Endothelial cell of umbilical vein (primary cell): ENCODE measurements at regions not wholly inside any gene's neighbourhood (a gene's known extent, or its start where the extent isn't known, plus 50 kb on each side); places are given as distances from the start of the nearest gene placed in this dataset.

Source experiments
- BruUV-seq: library from RNA; stranded (reverse); fragments of 400-500 nt; replicated peaks from 2 replicates; lab custom pipeline; 2021; lab: Mats Ljungman, UMichigan
- CTCF ChIA-PET: fragments of 300-600, 350-600 bp; sonication (Branson Sonifier 250); formaldehyde crosslinking; loops from one replicate; lab custom pipeline; 2021; ENCODE audit warnings: antibody characterized with exemption, inconsistent platforms; lab: Charles Lee
- POLR2A ChIA-PET: fragments of 300-600, 350-600 bp; sonication (Branson Sonifier 250); formaldehyde crosslinking; loops from one replicate; lab custom pipeline; 2021; ENCODE audit warnings: antibody characterized with exemption, inconsistent platforms; lab: Charles Lee
- DNase-seq: peaks from one replicate; pipeline ENCODE4 v3.0.0-alpha.2; 2011; ENCODE audit warnings: low read depth, low spot score
- FAIRE-seq: peaks from 2 replicates; lab custom pipeline; 2011; peaks lifted over from hg19 to GRCh38; lab: Jason Lieb, UNC
- H2AFZ ChIP-seq: 2 replicates; pipeline ENCODE4 v1.6.0; 2012; ENCODE audit warnings: low read depth, low read length, control low read depth, inconsistent platforms
- H3K27ac ChIP-seq: 2 replicates; pipeline ENCODE4 v1.5.1; 2011; ENCODE audit warnings: low read depth, mild to moderate bottlenecking, control low read depth, low read length, moderate library complexity; ENCODE audit not compliant: insufficient read depth
- H3K27me3 ChIP-seq, 2 experiments: 2 replicates each; pipeline versions ENCODE4 v1.6.0 to v1.6.1; 2011; ENCODE audit warnings: low read length in 2 of 2, mixed read lengths in 1 of 2; ENCODE audit not compliant: control insufficient read depth in 2 of 2, insufficient read depth in 2 of 2
- H3K36me3 ChIP-seq, 2 experiments: 2 replicates in 1 of 2; 3 replicates in 1 of 2; pipeline ENCODE4 v1.5.1; 2011; ENCODE audit warnings: low read length in 2 of 2, mild to moderate bottlenecking in 1 of 2, moderate library complexity in 1 of 2; ENCODE audit not compliant: control insufficient read depth in 2 of 2, insufficient read depth in 2 of 2; ENCODE audit errors: extremely low read depth in 1 of 2
- H3K4me1 ChIP-seq: 3 replicates; pipeline ENCODE4 v1.5.1; 2011; ENCODE audit warnings: mild to moderate bottlenecking, low read length; ENCODE audit not compliant: control insufficient read depth, insufficient read depth; ENCODE audit errors: extremely low read depth
- H3K4me2 ChIP-seq: 2 replicates; pipeline ENCODE4 v1.6.1; 2011; ENCODE audit warnings: low read length, control low read depth, mixed read lengths; ENCODE audit not compliant: insufficient read depth
- H3K4me3 ChIP-seq, 3 experiments: fragments of 200-600 bp in 1 of 3; sonication (generic), shearing (Covaris generic) in 1 of 3; replicated peaks in 1 of 3; 2 replicates each; pipeline ENCODE4 v1.5.1; 2011 to 2016; ENCODE audit warnings: control low read depth in 3 of 3, low read length in 3 of 3, mild to moderate bottlenecking in 2 of 3, inconsistent platforms in 1 of 3, low read depth in 1 of 3, moderate library complexity in 1 of 3; ENCODE audit not compliant: insufficient read depth in 1 of 3
- H3K79me2 ChIP-seq: 2 replicates; pipeline ENCODE4 v1.6.0; 2012; ENCODE audit warnings: low read length, inconsistent platforms; ENCODE audit not compliant: control insufficient read depth, insufficient read depth
- H3K9ac ChIP-seq: replicated peaks from 2 replicates; pipeline ENCODE3; 2011; ENCODE audit warnings: low read length, control low read depth; ENCODE audit not compliant: insufficient read depth; ENCODE audit errors: extremely low read depth
- H3K9me1 ChIP-seq: replicated peaks from 3 replicates; pipeline ENCODE4 v1.6.0; 2011; ENCODE audit warnings: mild to moderate bottlenecking, low read length; ENCODE audit not compliant: control insufficient read depth, insufficient read depth; ENCODE audit errors: extremely low read depth
- H3K9me3 ChIP-seq: replicated peaks from 2 replicates; pipeline ENCODE4 v1.5.1; 2012; ENCODE audit warnings: low read length, inconsistent platforms; ENCODE audit not compliant: control insufficient read depth, insufficient read depth
- H4K20me1 ChIP-seq: replicated peaks from 2 replicates; pipeline ENCODE3; 2011; ENCODE audit warnings: mild to moderate bottlenecking, low read length; ENCODE audit not compliant: control insufficient read depth, insufficient read depth; ENCODE audit errors: extremely low read depth
- EZH2 ChIP-seq: IDR thresholded peaks from 2 replicates; pipeline ENCODE4 v1.6.1; 2012; ENCODE audit warnings: borderline replicate concordance, low read depth, mild to moderate bottlenecking, moderate library complexity, low read length, inconsistent platforms; ENCODE audit not compliant: severe bottlenecking
- FOS ChIP-seq: IDR thresholded peaks from 2 replicates; pipeline ENCODE4 v1.6.1; 2011; ENCODE audit warnings: mild to moderate bottlenecking, low read length, moderate library complexity, borderline replicate concordance; ENCODE audit not compliant: insufficient read depth
- GATA2 ChIP-seq: IDR thresholded peaks from 2 replicates; pipeline ENCODE4 v1.7.0; 2011; ENCODE audit warnings: low read depth, mild to moderate bottlenecking, moderate library complexity, mixed read lengths, low read length; ENCODE audit not compliant: insufficient read length, insufficient read depth
- JUN ChIP-seq: IDR thresholded peaks from 2 replicates; pipeline ENCODE4 v1.6.1; 2011; ENCODE audit warnings: borderline replicate concordance, low read depth; ENCODE audit not compliant: insufficient read length, insufficient read depth
- MYC ChIP-seq: IDR thresholded peaks from one replicate; pipeline ENCODE4 v1.6.1; 2011; ENCODE audit warnings: mild to moderate bottlenecking, low read depth, low read length
- POLR2A ChIP-seq: IDR thresholded peaks from 2 replicates; pipeline ENCODE4 v1.6.1; 2012; ENCODE audit warnings: low read depth, mild to moderate bottlenecking, control low read depth, low read length
- POLR2AphosphoS5 ChIP-seq: IDR thresholded peaks from 2 replicates; pipeline ENCODE4 v1.6.1; 2012; ENCODE audit warnings: low read depth, mild to moderate bottlenecking, control low read depth, low read length, moderate library complexity; ENCODE audit not compliant: insufficient read depth
- dilution Hi-C: fragments of 300-500 bp; cut with MboI; formaldehyde crosslinking; loops from one replicate; pipeline ENCODE4 v1.15.0; 2019; ENCODE audit warnings: low sequenced_read_pairs; ENCODE audit not compliant: extremely low pct_ligation_motif_present
- intact Hi-C: fragments of 100-400 bp; cut with micrococcal nuclease; formaldehyde crosslinking; loops from one replicate; pipeline ENCODE4 v1.10.0; 2022
- TF ChIP-seq, protein P1 (sequence below), 2 donors: IDR thresholded peaks; 1 replicate in 1 of 2; 2 replicates in 1 of 2; pipeline ENCODE4 v1.5.1; 2011; ENCODE audit warnings: low read length in 2 of 2, mild to moderate bottlenecking in 2 of 2, moderate library complexity in 2 of 2, control low read depth in 1 of 2, inconsistent platforms in 1 of 2, low read depth in 1 of 2; ENCODE audit not compliant: insufficient read depth in 1 of 2; ENCODE audit errors: extremely low read depth in 1 of 2
- TF ChIP-seq, protein P2 (sequence below): IDR thresholded peaks from 2 replicates; pipeline ENCODE4 v1.6.1; 2011; ENCODE audit not compliant: insufficient read depth, insufficient read length

- no peak overlapping the region for H3K27ac ChIP-seq
- ChIA-PET CTCF (no interaction called here), POLR2A (no interaction called here)
- BruUV-seq: no TSS peak
- H3K9me3 ChIP-seq: peaks cover 5% of the 10 kb centered on the region
- intact Hi-C loops (no loop called here), dilution Hi-C loops (no loop called here)
- H3K9ac ChIP-seq: no peak overlapping the region
- H2AFZ ChIP-seq: no peak overlapping the region
- DNase-seq: no peak
- TF ChIP-seq FOS (no peak), MYC (no peak), GATA2 (no peak), EZH2 (no peak), JUN (no peak), POLR2AphosphoS5 (no peak), POLR2A (no peak)
- TF ChIP-seq, protein P1, sequence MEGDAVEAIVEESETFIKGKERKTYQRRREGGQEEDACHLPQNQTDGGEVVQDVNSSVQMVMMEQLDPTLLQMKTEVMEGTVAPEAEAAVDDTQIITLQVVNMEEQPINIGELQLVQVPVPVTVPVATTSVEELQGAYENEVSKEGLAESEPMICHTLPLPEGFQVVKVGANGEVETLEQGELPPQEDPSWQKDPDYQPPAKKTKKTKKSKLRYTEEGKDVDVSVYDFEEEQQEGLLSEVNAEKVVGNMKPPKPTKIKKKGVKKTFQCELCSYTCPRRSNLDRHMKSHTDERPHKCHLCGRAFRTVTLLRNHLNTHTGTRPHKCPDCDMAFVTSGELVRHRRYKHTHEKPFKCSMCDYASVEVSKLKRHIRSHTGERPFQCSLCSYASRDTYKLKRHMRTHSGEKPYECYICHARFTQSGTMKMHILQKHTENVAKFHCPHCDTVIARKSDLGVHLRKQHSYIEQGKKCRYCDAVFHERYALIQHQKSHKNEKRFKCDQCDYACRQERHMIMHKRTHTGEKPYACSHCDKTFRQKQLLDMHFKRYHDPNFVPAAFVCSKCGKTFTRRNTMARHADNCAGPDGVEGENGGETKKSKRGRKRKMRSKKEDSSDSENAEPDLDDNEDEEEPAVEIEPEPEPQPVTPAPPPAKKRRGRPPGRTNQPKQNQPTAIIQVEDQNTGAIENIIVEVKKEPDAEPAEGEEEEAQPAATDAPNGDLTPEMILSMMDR (IDR thresholded peaks at IDR 0.05; ENCODE audit: extremely low read depth in 1 of 2, insufficient read depth in 1 of 2, low read depth in 1 of 2, low read length in 2 of 2): no peak
- TF ChIP-seq, protein P2, sequence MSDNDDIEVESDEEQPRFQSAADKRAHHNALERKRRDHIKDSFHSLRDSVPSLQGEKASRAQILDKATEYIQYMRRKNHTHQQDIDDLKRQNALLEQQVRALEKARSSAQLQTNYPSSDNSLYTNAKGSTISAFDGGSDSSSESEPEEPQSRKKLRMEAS: no peak
- no peaks in the 10 kb centered on the region for H3K4me1 ChIP-seq
- no peaks in the 10 kb centered on the region for H3K9me1 ChIP-seq
- no peaks in the 10 kb centered on the region for H3K36me3 ChIP-seq
- H3K4me2 ChIP-seq: no peak overlapping the region
- no peaks in the 10 kb centered on the region for H4K20me1 ChIP-seq
- no peak overlapping the region for H3K4me3 ChIP-seq
- H3K79me2 ChIP-seq: no peaks in the 10 kb centered on the region
- FAIRE-seq: no peak
- no peaks in the 10 kb centered on the region for H3K27me3 ChIP-seq
Measured at GRCh38 chr2:6578416-6578815, 287.3 kb downstream of the CMPK2 start.
